Endodermal cell (in vitro differentiated cells): ENCODE measurements at regions not wholly inside any gene's neighbourhood (a gene's known extent, or its start where the extent isn't known, plus 50 kb on each side); places are given as distances from the start of the nearest gene placed in this dataset.
"Not testable (repeated sequence)": the region's sequence is repeated elsewhere in the genome, so short reads cannot be mapped to it uniquely, and the experiment has no call there.

Source experiments
- DNase-seq: peaks from one replicate; pipeline ENCODE4 v3.0.0-alpha.2; 2017
- H3K27ac ChIP-seq: 2 replicates; pipeline ENCODE4 v1.5.1; 2013; ENCODE audit warnings: mild to moderate bottlenecking, low read depth, low read length, moderate library complexity
- H3K27me3 ChIP-seq: 2 replicates; pipeline ENCODE4 v1.6.1; 2013; ENCODE audit warnings: mild to moderate bottlenecking, low read length, moderate library complexity; ENCODE audit not compliant: insufficient read depth, control insufficient read depth, poor library complexity, severe bottlenecking
- H3K36me3 ChIP-seq: 2 replicates; pipeline ENCODE4 v1.7.0; 2013; ENCODE audit warnings: mild to moderate bottlenecking, low read length, moderate library complexity; ENCODE audit not compliant: control insufficient read depth, insufficient read depth
- H3K4me1 ChIP-seq: one replicate; pipeline ENCODE4 v1.7.0; 2013; ENCODE audit warnings: low read length; ENCODE audit not compliant: control insufficient read depth, insufficient read depth
- H3K4me3 ChIP-seq: 2 replicates; pipeline ENCODE4 v1.5.1; 2013; ENCODE audit warnings: mild to moderate bottlenecking, low read length, moderate library complexity
- H3K9ac ChIP-seq: 2 replicates; pipeline ENCODE4 v1.6.1; 2013; ENCODE audit warnings: mild to moderate bottlenecking, low read length, moderate library complexity; ENCODE audit not compliant: poor library complexity, severe bottlenecking; ENCODE audit errors: extremely low read depth
- H3K9me3 ChIP-seq: 2 replicates; pipeline ENCODE4 v1.6.1; 2013; ENCODE audit warnings: mild to moderate bottlenecking, low read length, moderate library complexity; ENCODE audit not compliant: control insufficient read depth
- H3K27ac Mint-ChIP-seq: 2 replicates; pipeline ENCODE4 v1.8.0; 2020; ENCODE audit warnings: mixed read lengths
- H3K27me3 Mint-ChIP-seq: 2 replicates; pipeline ENCODE4 v1.8.0; 2021; ENCODE audit warnings: mild to moderate bottlenecking, mixed read lengths; ENCODE audit not compliant: insufficient read depth
- H3K36me3 Mint-ChIP-seq: 2 replicates; pipeline ENCODE4 v1.8.0; 2020; ENCODE audit warnings: low read depth, mixed read lengths
- H3K4me1 Mint-ChIP-seq: 2 replicates; pipeline ENCODE4 v1.8.0; 2020; ENCODE audit warnings: mixed read lengths
- H3K4me3 Mint-ChIP-seq: 2 replicates; pipeline ENCODE4 v1.8.0; 2020; ENCODE audit warnings: mild to moderate bottlenecking, moderate library complexity, mixed read lengths
- H3K9me3 Mint-ChIP-seq: 2 replicates; pipeline ENCODE4 v1.8.0; 2020; ENCODE audit warnings: mild to moderate bottlenecking, mixed read lengths
- WGBS, 2 experiments: methylation state at CpG; one replicate each; pipeline versions ENCODE4 v1.1.5 to v1.1.7; 2013; ENCODE audit warnings: missing lambda C conversion rate in 2 of 2, mixed read lengths in 1 of 2; ENCODE audit not compliant: insufficient coverage in 1 of 2, insufficient read length in 1 of 2; 5-methylcytosine and 5-hydroxymethylcytosine counted together
- TF ChIP-seq, protein P1 (sequence below): fragments of 200-600 bp; sonication (generic); conservative IDR thresholded peaks from 2 replicates; pipeline ENCODE4 v1.5.0; 2021; ENCODE audit warnings: antibody characterized with exemption, mild to moderate bottlenecking

DNA sequence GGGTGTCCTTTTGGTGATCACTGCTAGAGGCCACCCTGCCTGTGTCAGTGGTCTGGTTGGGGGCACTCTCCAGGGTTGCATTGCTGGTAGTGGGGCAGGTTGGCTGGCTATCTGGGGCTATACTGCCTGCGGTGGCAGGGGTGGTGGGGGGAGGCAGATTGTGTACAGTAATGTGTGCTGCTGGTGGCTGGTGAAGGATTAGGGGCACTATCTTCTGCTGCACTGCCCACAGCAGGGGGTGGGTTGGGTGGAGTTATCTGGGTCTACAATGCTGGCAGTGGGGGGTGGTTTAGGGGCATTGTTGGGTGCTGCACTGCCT is 204.0 kb upstream of the WSB1 start:
- H3K27me3 ChIP-seq, result no peaks in the 10 kb centered on the region
- TF ChIP-seq, protein P1, sequence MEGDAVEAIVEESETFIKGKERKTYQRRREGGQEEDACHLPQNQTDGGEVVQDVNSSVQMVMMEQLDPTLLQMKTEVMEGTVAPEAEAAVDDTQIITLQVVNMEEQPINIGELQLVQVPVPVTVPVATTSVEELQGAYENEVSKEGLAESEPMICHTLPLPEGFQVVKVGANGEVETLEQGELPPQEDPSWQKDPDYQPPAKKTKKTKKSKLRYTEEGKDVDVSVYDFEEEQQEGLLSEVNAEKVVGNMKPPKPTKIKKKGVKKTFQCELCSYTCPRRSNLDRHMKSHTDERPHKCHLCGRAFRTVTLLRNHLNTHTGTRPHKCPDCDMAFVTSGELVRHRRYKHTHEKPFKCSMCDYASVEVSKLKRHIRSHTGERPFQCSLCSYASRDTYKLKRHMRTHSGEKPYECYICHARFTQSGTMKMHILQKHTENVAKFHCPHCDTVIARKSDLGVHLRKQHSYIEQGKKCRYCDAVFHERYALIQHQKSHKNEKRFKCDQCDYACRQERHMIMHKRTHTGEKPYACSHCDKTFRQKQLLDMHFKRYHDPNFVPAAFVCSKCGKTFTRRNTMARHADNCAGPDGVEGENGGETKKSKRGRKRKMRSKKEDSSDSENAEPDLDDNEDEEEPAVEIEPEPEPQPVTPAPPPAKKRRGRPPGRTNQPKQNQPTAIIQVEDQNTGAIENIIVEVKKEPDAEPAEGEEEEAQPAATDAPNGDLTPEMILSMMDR, result no peak
- H3K27ac Mint-ChIP-seq, result no peak overlapping the region
- no peak for DNase-seq
- H3K9ac ChIP-seq, result no peak overlapping the region
- 94% methylated on average over 1 of the region's 1 CpG; no CpG with 5 or more reads in 1 of the 2 experiments for WGBS, 2 experiments
- peaks cover 5% of the 10 kb centered on the region for H3K36me3 Mint-ChIP-seq
- H3K4me3 Mint-ChIP-seq, result no peak overlapping the region
- H3K27ac ChIP-seq, result no peak overlapping the region
- H3K4me1 Mint-ChIP-seq, result no peaks in the 10 kb centered on the region
- H3K4me1 ChIP-seq, result no peaks in the 10 kb centered on the region
- H3K4me3 ChIP-seq, result no peak overlapping the region
- H3K36me3 ChIP-seq, result no peaks in the 10 kb centered on the region
- no peaks in the 10 kb centered on the region for H3K27me3 Mint-ChIP-seq
- H3K9me3 Mint-ChIP-seq, result peaks cover 85% of the 10 kb centered on the region
- H3K9me3 ChIP-seq, result peaks cover 51% of the 10 kb centered on the region

DNA sequence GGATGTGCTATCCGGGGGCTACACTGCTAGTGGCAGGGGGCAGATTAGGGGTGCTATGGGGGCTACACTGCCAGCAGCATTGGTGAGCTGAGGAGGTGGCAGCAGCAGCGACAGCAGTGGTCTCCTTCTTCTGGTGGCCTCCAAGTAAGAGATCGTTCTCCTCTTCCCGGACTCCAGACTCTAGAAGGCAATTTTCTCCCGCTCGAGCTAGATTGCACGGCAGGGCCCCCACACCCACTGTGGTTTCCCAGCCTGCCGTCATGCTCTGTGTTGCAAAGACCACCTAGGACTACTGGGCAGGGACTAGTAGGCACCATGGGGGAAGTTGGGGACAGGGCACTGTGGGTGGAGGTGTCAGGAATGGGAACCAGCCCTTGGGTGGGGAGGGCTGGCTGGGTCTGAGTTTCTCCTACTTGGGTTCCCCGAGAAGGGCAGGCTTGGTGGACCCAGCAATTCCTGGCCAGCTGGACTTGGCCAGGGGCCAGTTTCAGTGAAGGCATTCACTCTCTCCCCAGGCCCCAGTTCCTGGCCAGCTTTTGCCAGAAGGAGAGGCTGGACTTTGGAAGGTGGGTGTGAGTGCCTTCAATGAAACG is 203.4 kb upstream of the WSB1 start:
- WGBS, 2 experiments, result 33 to 86% methylated on average over 1 to 10 of the region's 10 CpGs
- H3K9me3 Mint-ChIP-seq, result peaks cover 82% of the 10 kb centered on the region
- not testable (repeated sequence) for H3K4me3 ChIP-seq, H3K27me3 ChIP-seq, DNase-seq, H3K27ac ChIP-seq, H3K36me3 ChIP-seq, H3K9ac ChIP-seq, H3K27me3 Mint-ChIP-seq, H3K4me1 ChIP-seq, H3K4me3 Mint-ChIP-seq, H3K4me1 Mint-ChIP-seq, H3K27ac Mint-ChIP-seq, H3K36me3 Mint-ChIP-seq
- peaks cover 50% of the 10 kb centered on the region for H3K9me3 ChIP-seq

DNA sequence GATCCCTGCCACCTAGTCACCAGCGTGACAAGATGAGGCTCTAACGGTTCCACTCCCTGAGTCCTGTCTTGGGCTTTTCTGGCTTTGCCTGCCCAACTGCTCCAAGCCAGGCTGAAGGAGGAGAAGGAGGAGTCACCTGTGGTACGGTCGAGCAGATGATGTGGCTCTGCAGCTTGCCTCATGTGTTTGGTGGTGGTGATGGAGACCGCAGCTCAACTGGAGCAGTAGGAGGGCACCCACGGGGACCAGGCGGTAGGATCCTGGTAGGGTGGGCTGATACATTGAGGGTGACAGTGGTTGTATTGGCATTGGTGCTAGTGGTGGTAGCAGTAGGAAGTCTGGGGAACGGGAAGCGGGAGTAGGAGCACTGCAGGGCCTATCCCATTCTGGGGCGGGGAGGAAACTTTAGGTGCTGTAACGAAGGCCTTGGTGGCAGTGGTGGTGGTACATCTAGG is 202.8 kb upstream of the WSB1 start:
- H3K9me3 Mint-ChIP-seq, result peaks cover 82% of the 10 kb centered on the region
- no peak overlapping the region for H3K27ac Mint-ChIP-seq
- no peaks in the 10 kb centered on the region for H3K27me3 Mint-ChIP-seq
- H3K27ac ChIP-seq, result no peak overlapping the region
- no peaks in the 10 kb centered on the region for H3K36me3 ChIP-seq
- no peaks in the 10 kb centered on the region for H3K4me1 ChIP-seq
- peaks cover 5% of the 10 kb centered on the region for H3K36me3 Mint-ChIP-seq
- no peak overlapping the region for H3K4me3 Mint-ChIP-seq
- H3K9me3 ChIP-seq, result peaks cover 47% of the 10 kb centered on the region
- H3K4me1 Mint-ChIP-seq, result no peaks in the 10 kb centered on the region
- no peaks in the 10 kb centered on the region for H3K27me3 ChIP-seq
- TF ChIP-seq, protein P1, result no peak
- 79 to 90% methylated on average over 2 to 11 of the region's 11 CpGs for WGBS, 2 experiments
- H3K4me3 ChIP-seq, result no peak overlapping the region
- H3K9ac ChIP-seq, result no peak overlapping the region
- DNase-seq, result no peak

DNA sequence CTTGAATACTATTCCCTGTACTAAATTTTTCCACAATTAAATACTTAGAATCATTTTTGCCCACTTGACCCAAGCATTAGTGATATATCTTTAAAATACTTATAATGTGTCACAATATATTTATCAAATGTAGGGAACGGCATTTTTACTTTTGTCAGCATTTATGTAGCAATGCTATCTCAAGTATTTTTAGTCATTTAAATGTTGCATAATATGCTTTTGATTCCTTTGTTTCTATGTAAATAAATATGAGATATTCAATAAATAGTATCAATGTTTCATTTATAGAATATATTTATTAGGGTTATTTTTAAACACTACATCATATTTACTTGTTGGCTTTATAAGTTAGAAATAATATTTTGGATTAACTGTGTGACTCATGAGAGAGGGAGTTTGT is 199.7 kb upstream of the WSB1 start:
- H3K27me3 ChIP-seq, H3K36me3 Mint-ChIP-seq, H3K27me3 Mint-ChIP-seq, H3K27ac ChIP-seq, H3K4me3 Mint-ChIP-seq, H3K4me3 ChIP-seq, H3K36me3 ChIP-seq, H3K27ac Mint-ChIP-seq, H3K4me1 Mint-ChIP-seq, DNase-seq, H3K9ac ChIP-seq, H3K4me1 ChIP-seq: not testable (repeated sequence)
- peaks cover 72% of the 10 kb centered on the region for H3K9me3 Mint-ChIP-seq
- peaks cover 32% of the 10 kb centered on the region for H3K9me3 ChIP-seq
- no CpG with 5 or more reads among the region's 1 CpG for WGBS, 2 experiments

DNA sequence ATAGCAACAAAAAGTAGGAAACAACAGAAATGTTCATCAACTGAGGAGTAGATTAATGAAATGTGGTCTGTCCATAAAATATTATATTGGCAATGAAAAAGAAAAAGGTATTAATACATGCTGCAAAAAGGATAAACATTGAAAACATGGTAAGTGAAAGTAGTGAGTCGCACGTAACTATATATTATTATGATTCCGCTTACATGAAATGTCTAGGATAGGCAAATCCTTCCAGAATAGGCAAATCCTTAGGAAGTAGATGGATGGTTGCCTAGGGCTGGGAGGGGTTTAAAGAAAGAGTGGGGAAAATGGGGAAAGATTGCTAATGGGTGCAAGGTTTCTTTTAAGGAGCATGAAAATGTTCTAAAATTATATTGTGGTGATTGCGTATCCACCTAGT is 198.1 kb upstream of the WSB1 start:
- 94 to 100% methylated on average over 3 of the region's 4 CpGs for WGBS, 2 experiments
- not testable (repeated sequence) for H3K4me1 ChIP-seq, H3K4me3 ChIP-seq, H3K4me1 Mint-ChIP-seq, H3K27ac Mint-ChIP-seq, DNase-seq, H3K4me3 Mint-ChIP-seq, H3K36me3 Mint-ChIP-seq, H3K27me3 Mint-ChIP-seq, H3K9ac ChIP-seq, H3K27me3 ChIP-seq, H3K27ac ChIP-seq, H3K36me3 ChIP-seq
- H3K9me3 Mint-ChIP-seq, result peaks cover 71% of the 10 kb centered on the region
- peaks cover 32% of the 10 kb centered on the region for H3K9me3 ChIP-seq

DNA sequence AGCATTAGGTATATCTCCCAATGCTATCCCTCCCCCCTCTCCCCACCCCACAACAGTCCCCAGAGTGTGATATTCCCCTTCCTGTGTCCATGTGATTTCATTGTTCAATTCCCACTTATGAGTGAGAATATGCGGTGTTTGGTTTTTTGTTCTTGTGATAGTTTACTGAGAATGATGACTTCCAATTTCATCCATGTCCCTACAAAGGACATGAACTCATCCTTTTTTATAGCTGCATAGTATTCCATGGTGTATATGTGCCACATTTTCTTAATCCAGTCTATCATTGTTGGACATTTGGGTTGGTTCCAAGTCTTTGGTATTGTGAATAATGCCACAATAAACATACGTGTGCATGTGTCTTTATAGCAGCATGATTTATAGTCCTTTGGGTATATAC is 194.6 kb upstream of the WSB1 start:
- DNase-seq, H3K4me3 Mint-ChIP-seq, H3K27ac Mint-ChIP-seq, H3K27ac ChIP-seq, H3K36me3 Mint-ChIP-seq, H3K4me1 Mint-ChIP-seq, H3K9ac ChIP-seq, H3K4me3 ChIP-seq, H3K27me3 Mint-ChIP-seq, H3K27me3 ChIP-seq, H3K36me3 ChIP-seq, H3K9me3 ChIP-seq, H3K4me1 ChIP-seq: not testable (repeated sequence)
- peaks cover 59% of the 10 kb centered on the region for H3K9me3 Mint-ChIP-seq
- no CpG with 5 or more reads among the region's 2 CpGs for WGBS, 2 experiments
